HUES64 (cell line): ENCODE measurements at regions not wholly inside any gene's neighbourhood (a gene's known extent, or its start where the extent isn't known, plus 50 kb on each side); places are given as distances from the start of the nearest gene placed in this dataset.

Experiments used
- H3K27ac ChIP-seq: 2 replicates; pipeline ENCODE4 v1.7.0; 2013; ENCODE audit warnings: low read depth, low read length, inconsistent platforms
- H3K27me3 ChIP-seq: 2 replicates; pipeline ENCODE4 v1.6.1; 2013; ENCODE audit warnings: mild to moderate bottlenecking, low read length; ENCODE audit not compliant: insufficient read depth
- H3K36me3 ChIP-seq: 2 replicates; pipeline ENCODE4 v1.6.1; 2013; ENCODE audit warnings: mild to moderate bottlenecking, low read length; ENCODE audit not compliant: insufficient read depth
- H3K4me1 ChIP-seq: 2 replicates; pipeline ENCODE4 v1.6.1; 2013; ENCODE audit warnings: mild to moderate bottlenecking, low read length, moderate library complexity; ENCODE audit not compliant: insufficient read depth
- H3K4me3 ChIP-seq: 2 replicates; pipeline ENCODE4 v1.5.1; 2013; ENCODE audit warnings: mild to moderate bottlenecking, low read length, moderate library complexity
- H3K9ac ChIP-seq: 2 replicates; pipeline ENCODE4 v1.6.1; 2013; ENCODE audit warnings: mild to moderate bottlenecking, low read depth, low read length
- H3K9me3 ChIP-seq: 2 replicates; pipeline ENCODE4 v1.6.1; 2013; ENCODE audit warnings: low read depth, low read length; ENCODE audit not compliant: insufficient read depth
- whole genome bisulfite sequencing: fragments of 150-250, 120-280 bp; methylation state at CpG from one replicate; pipeline ENCODE4 v1.1.7; 2013; ENCODE audit warnings: missing lambda C conversion rate; 5-methylcytosine and 5-hydroxymethylcytosine counted together

DNA sequence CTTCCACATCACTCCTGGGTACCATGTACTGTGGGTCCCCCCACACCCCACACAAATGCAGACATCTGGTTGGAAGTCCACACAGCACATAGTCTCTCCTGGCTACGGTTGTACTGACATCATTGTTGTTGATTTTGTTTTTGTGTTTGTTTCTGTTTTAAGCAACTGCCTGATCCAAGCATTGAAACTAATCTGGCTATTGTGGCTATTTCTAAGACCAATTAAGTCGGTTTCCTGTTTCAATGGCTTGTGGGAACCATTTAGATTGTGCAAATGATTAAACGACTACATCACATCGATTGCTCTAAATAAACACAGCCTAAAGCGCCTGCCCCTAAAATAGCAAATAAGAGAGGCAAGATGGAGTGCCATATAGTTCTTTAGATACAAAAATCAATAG lies 226.8 kb upstream of the IRX4 start:
- Histone ChIP-seq H3K9me3 (no peaks in the 10 kb centered on the region), H3K9ac (no peak overlapping the region), H3K4me3 (no peak overlapping the region), H3K4me1 (no peaks in the 10 kb centered on the region), H3K27me3 (no peaks in the 10 kb centered on the region), H3K27ac (no peak overlapping the region), H3K36me3 (no peaks in the 10 kb centered on the region)
- 91% methylated on average over 4 of the region's 5 CpGs for WGBS

DNA sequence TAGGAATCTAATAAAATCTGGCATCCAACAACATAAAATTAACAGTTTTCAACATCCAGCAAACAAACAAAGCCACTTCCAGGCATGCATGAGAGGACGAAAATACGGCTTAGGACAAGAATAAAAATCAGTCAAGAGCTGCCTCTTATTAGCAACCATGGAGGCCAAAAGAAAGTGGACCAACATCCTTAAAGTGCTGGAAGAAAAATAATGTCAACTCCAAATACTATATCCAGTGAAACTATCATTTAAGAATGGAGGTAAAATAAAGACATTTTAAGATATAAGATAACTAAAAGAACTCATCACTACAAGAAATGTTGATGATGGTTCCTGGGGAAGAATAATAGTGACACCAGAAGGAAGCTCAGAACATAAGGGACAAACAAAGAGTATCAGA lies 224.0 kb upstream of the IRX4 start:
- no peaks in the 10 kb centered on the region for H3K27me3 ChIP-seq
- H3K36me3 ChIP-seq, result no peaks in the 10 kb centered on the region
- no peak overlapping the region for H3K9ac ChIP-seq
- H3K27ac ChIP-seq, result no peak overlapping the region
- 97% methylated on average over 2 of the region's 2 CpGs for WGBS
- no peak overlapping the region for H3K4me3 ChIP-seq
- no peaks in the 10 kb centered on the region for H3K9me3 ChIP-seq
- H3K4me1 ChIP-seq, result no peaks in the 10 kb centered on the region

DNA sequence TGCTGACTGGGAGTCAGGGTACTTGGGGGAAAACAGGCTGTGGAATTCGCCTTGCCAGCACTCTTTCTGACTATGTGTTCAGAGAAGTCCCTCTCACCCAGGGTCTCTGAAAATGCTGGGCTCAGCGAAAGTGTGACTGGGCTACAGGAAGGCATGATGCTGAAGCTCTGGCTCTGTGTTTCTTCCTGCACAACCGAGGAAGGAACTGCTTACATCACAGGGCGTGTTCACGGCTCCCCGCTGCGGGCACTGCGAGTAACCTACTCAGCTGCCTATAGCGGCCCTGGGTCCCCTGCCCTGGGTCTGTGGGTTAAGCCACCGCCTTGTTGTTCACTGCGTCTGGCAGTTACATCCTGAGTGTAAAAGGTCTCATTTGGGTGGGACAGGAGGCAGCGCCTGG lies 222.4 kb upstream of the IRX4 start:
- H3K27ac ChIP-seq, result no peak overlapping the region
- WGBS, result 89% methylated on average over 12 of the region's 12 CpGs

DNA sequence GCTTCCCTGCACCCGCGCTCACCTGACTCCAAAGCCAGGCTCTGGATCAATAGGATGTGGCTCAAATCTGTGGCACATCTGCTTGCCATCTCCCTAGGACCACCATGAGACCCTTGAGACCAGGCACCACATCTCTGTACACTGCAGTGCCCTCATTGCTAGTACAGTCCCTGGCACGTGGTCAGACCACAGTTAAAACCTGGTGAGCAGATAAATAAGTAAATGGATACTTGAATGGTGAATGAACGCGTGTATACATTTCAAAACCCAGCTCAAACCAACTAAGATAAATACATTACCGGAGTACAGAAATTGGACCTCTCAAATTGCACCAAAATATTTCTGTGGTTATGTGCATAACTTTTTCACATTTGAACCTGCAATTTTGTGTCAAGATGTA lies 221.2 kb upstream of the IRX4 start:
- no peaks in the 10 kb centered on the region for H3K27me3 ChIP-seq
- no peak overlapping the region for H3K9ac ChIP-seq
- H3K4me3 ChIP-seq, result no peak overlapping the region
- WGBS, result 97% methylated on average over 2 of the region's 6 CpGs
- H3K36me3 ChIP-seq, result no peaks in the 10 kb centered on the region
- no peak overlapping the region for H3K27ac ChIP-seq
- no peaks in the 10 kb centered on the region for H3K4me1 ChIP-seq
- H3K9me3 ChIP-seq, result no peaks in the 10 kb centered on the region

More for the DNA sequence above, 222.4 kb upstream of the IRX4 start:
- Histone ChIP-seq H3K9me3 (no peaks in the 10 kb centered on the region), H3K27me3 (no peaks in the 10 kb centered on the region), H3K4me1 (no peaks in the 10 kb centered on the region), H3K9ac (no peak overlapping the region), H3K36me3 (no peaks in the 10 kb centered on the region), H3K4me3 (no peak overlapping the region)

DNA sequence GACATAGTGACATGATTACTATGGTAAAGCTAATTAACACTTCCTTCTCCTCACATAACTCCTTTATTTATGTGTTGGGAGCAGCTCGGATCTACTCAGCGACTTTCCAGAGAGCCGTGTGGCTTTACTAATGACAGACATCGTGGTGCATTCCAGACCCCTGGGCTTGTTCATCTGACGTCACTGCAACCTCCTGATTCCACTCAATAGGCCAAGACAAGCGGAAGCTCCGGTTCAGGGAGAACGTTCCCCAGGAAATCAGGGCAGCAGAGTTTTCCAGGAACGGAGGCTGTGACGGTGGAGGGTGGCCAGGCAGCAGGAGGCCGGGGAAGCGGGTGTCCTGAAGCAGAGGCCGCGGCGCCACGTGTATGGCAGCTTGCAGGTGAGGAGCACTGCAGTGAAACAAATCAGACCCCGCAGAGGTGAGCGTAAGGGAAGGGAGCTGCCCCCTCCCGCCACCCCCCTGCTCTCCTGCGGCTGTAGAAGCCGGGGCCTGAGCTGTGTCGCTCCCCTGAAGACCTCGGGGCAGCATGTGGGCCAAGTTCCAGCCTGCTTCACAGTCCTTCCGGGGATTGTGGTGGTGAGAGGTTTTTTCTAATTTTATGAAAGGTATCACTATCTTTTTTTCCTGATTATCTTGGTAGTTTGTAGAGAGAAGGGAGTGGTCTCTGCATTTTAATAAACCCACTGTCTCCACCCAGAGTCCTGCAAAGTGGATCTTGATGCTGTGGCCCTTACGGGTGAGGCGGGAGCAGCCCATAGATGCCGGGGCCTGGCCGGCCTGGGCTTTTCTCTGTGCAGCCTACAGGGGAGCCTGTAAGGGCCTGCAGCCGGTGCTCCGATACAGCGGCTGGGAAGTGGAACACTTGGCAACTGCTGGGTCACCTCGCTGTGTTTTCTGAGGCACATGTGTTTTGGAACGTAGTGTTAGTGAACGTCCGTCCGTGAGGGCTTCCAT lies 220.4 kb upstream of the IRX4 start:
- H3K4me3 ChIP-seq, result no peak overlapping the region
- H3K36me3 ChIP-seq, result no peaks in the 10 kb centered on the region
- no peak overlapping the region for H3K27ac ChIP-seq
- no peak overlapping the region; the same call in 1 of the 2 replicates for H3K9ac ChIP-seq
- H3K4me1 ChIP-seq, result no peaks in the 10 kb centered on the region
- no peaks in the 10 kb centered on the region for H3K9me3 ChIP-seq
- H3K27me3 ChIP-seq, result no peaks in the 10 kb centered on the region
- 92% methylated on average over 36 of the region's 36 CpGs for WGBS

DNA sequence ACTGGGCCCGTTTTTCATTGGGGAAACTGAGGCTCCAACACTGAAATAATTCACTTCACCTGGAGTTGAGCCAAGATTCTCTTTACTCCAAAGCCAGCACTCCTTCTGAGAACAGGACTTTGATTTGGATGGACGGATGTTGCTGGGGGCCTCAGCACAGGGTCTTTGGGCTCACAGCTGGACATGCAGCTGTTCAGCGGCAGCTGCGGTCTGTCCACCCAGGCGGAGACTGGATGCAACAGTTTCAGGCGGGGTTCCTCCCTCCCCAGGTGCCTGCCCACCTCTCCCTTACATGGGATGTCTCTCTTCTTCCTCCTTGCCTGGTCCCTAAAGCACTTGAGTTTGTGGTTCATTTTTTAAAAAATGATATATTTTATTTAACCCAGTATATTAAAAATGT lies 219.0 kb upstream of the IRX4 start:
- H3K27ac ChIP-seq, result no peak overlapping the region
- H3K4me3 ChIP-seq, result no peak overlapping the region
- no peaks in the 10 kb centered on the region for H3K27me3 ChIP-seq
- no peak overlapping the region for H3K9ac ChIP-seq
- no peaks in the 10 kb centered on the region for H3K9me3 ChIP-seq
- H3K4me1 ChIP-seq, result no peaks in the 10 kb centered on the region
- 96% methylated on average over 6 of the region's 6 CpGs for WGBS
- no peaks in the 10 kb centered on the region for H3K36me3 ChIP-seq

DNA sequence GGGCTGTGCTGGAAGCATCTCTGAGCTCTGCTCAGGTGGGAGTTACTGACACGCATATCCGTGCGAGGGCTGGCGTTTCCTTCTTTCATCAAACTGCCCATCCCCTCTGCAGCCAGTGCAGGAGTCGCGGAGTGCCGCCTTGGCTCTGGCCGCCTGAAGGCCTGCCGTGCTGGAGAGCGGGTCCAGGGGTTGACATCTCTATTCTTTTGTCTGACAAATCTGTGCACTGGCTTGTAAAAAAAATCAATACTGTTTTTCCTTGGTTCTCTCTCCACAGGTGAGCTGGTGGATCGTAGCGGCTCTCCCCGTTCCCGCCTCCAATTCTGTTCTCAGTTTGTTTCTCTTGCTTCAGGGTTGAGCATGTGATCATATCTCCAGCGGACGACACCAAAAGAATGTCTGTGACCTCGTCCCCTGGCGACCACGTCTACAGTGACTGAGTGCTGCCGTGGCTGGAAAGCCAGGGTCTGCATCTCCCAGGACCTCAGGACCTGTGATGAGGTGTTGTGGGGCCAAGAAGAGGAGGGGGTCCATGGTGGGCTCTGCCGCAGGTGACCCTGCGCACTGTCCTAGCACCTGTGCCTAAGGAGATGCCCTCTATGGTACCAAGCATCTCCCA lies 214.3 kb upstream of the IRX4 start:
- Histone ChIP-seq H3K4me3 (no peak overlapping the region), H3K9ac (no peak overlapping the region), H3K36me3 (no peaks in the 10 kb centered on the region), H3K9me3 (no peaks in the 10 kb centered on the region), H3K27ac (no peak overlapping the region), H3K4me1 (no peaks in the 10 kb centered on the region), H3K27me3 (no peaks in the 10 kb centered on the region)
- 91% methylated on average over 22 of the region's 22 CpGs for WGBS

DNA sequence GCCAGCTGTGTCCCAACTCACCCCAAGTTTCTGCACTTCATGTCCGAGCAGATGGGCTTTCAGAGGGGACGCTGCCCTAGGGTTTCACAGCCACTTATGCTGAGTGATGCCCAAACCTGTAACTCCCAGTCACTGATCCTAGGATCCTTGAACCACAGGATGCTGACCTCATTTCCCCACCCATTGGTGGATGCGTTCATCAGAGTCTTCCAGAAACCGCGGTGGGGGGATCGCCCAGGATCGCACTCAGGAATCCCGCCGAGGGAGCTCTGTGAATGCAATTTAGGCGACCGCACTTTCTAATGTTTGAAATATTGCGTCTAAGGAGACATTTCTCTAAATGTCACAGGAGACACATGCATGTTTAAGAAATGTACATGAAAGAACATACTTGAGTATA lies 212.3 kb upstream of the IRX4 start:
- H3K4me1 ChIP-seq, result no peaks in the 10 kb centered on the region
- no peaks in the 10 kb centered on the region for H3K9me3 ChIP-seq
- H3K27ac ChIP-seq, result no peak overlapping the region
- H3K9ac ChIP-seq, result no peak overlapping the region
- H3K36me3 ChIP-seq, result no peaks in the 10 kb centered on the region
- WGBS, result 98% methylated on average over 12 of the region's 12 CpGs
- no peak overlapping the region for H3K4me3 ChIP-seq
- H3K27me3 ChIP-seq, result no peaks in the 10 kb centered on the region

DNA sequence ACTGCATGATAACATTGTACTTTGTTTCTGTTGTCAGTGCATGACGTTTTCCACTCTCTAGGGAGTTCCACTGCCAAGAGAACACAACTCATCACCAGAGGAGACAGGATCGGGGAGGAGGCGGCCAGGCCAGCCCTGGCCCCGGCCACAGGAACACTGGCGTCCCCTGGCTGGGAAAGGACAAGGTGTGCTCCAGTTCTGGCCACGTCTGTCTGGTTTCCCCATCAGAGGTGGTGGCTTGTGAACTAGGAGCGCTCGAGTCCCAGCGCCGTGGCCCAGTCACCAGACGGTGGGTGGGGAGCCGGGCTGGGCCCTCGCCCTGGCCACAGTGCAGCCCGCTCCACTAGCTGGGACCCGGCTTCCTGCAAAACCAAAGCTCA lies 211.9 kb upstream of the IRX4 start:
- H3K4me3 ChIP-seq, result no peak overlapping the region
- H3K36me3 ChIP-seq, result no peaks in the 10 kb centered on the region
- H3K9me3 ChIP-seq, result no peaks in the 10 kb centered on the region
- H3K27ac ChIP-seq, result no peak overlapping the region
- no peaks in the 10 kb centered on the region for H3K27me3 ChIP-seq
- H3K9ac ChIP-seq, result no peak overlapping the region
- no peaks in the 10 kb centered on the region for H3K4me1 ChIP-seq
- 95% methylated on average over 15 of the region's 15 CpGs for WGBS

DNA sequence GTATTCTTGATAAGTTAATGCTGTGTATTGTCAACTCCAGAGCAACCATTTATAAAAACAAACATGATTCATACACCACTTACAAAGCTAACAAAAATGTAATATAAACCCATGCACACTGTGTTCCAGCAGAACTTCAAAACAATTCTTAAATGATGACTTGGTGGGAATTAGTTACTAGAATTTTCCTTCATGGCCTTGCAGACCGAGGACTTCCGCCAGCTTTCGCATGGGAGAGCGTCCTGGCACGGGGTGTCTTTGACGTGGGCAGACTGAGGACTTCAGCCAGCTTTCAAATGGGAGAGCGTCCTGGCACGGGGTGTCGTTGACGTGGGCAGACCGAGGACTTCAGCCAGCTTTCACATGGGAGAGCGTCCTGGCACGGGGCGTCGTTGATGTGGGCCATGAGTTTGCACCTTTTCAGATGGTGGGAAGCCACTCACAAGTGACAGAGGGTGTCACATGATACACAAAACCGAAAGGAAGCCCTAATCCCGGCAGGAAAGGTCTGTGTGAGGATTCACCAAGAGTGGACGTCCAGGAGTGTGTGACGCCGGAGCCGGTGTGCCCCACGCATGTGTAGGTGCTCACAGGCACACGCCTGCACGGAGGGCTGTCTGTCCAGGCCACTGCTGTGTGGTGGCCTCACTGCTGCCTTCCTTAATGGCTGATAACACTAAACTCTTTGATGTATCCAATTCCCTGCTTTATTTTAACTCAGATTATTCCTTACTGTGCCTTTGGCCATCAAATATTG lies 211.3 kb upstream of the IRX4 start:
- H3K4me1 ChIP-seq, result no peaks in the 10 kb centered on the region
- H3K36me3 ChIP-seq, result no peaks in the 10 kb centered on the region
- 93% methylated on average over 24 of the region's 24 CpGs for WGBS
- no peak overlapping the region for H3K4me3 ChIP-seq
- no peak overlapping the region for H3K9ac ChIP-seq
- H3K27ac ChIP-seq, result no peak overlapping the region
- H3K9me3 ChIP-seq, result no peaks in the 10 kb centered on the region
- no peaks in the 10 kb centered on the region for H3K27me3 ChIP-seq

DNA sequence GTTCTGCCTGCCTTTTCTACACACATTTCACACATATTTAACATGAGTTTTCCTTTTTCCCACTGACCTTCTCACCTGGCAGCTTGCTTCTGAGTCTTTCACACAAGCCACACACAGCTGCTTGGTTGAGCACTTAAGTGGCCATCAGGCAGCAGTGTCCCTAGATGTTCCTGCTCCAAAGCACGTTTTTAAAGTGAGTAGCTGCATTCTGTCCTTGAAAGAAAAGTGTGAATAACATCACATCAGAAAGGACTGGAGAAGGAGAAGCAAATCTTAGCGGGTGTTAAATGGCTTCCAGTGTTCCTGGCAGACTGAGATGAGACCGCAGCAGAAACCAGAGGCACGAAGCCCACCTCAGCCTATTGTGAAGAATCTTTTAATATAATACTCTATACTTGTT lies 209.2 kb upstream of the IRX4 start:
- Histone ChIP-seq H3K4me1 (peaks cover 11% of the 10 kb centered on the region), H3K36me3 (no peaks in the 10 kb centered on the region), H3K9me3 (no peaks in the 10 kb centered on the region), H3K9ac (no peak overlapping the region), H3K4me3 (no peak overlapping the region), H3K27ac (no peak overlapping the region), H3K27me3 (no peaks in the 10 kb centered on the region)
- 66% methylated on average over 3 of the region's 4 CpGs for WGBS
